ENCODE measurements at regions not wholly inside any gene's neighbourhood (a gene's known extent, or its start where the extent isn't known, plus 50 kb on each side); places are given as distances from the start of the nearest gene placed in this dataset.

GRCh38 chr9:95585824-95586223 lies 69.1 kb upstream of the PTCH1 start:
- no peak for DNase-seq
- Histone ChIP-seq H3K27ac (ENCODE audit: insufficient read length, low read depth, low read length) (no peak overlapping the region), H2BK120ac (ENCODE audit: low read depth, low read length, poor library complexity, severe bottlenecking) (no peak overlapping the region), H3K4me1 (ENCODE audit: insufficient read depth, low read length) (no peaks in the 10 kb centered on the region; the same call in 1 of the 2 replicates), H2BK5ac (ENCODE audit: insufficient read length, low read length) (no peak overlapping the region), H3K18ac (ENCODE audit: insufficient read length, low read depth, low read length) (no peak overlapping the region), H3K9me3 (ENCODE audit: control insufficient read depth, low read depth, low read length) (no peaks in the 10 kb centered on the region), H3K79me2 (ENCODE audit: insufficient read depth, low read length) (no peaks in the 10 kb centered on the region), H3K27me3 (ENCODE audit: insufficient read depth, low read length) (no peaks in the 10 kb centered on the region), H3K4me2 (ENCODE audit: insufficient read depth, insufficient read length, low read length) (no peak overlapping the region), H2AFZ (ENCODE audit: low read length) (no peak overlapping the region), H4K91ac (ENCODE audit: insufficient read length, low read depth, low read length) (no peak overlapping the region), H2BK12ac (ENCODE audit: insufficient read length, low read depth, low read length) (no peak overlapping the region), H3K56ac (ENCODE audit: insufficient read length, low read depth, low read length) (no peak overlapping the region), H3K9ac (ENCODE audit: extremely low read depth, insufficient read length, low read length) (no peak overlapping the region), H2BK20ac (ENCODE audit: low read depth, low read length, poor library complexity, severe bottlenecking) (no peak overlapping the region), H2BK15ac (ENCODE audit: low read depth, low read length) (no peak overlapping the region), H2AK5ac (ENCODE audit: insufficient read length, low read length) (no peak overlapping the region), H4K5ac (ENCODE audit: insufficient read length, low read depth, low read length) (no peak overlapping the region), H3K79me1 (ENCODE audit: insufficient read depth, low read depth, low read length, poor library complexity, severe bottlenecking) (no peaks in the 10 kb centered on the region), H3K23me2 (ENCODE audit: insufficient read length, low read depth, low read length, poor library complexity, severe bottlenecking) (no peaks in the 10 kb centered on the region), H4K8ac (replicated peaks; ENCODE audit: insufficient read length, low read depth, low read length) (no peak overlapping the region), H3K23ac (ENCODE audit: insufficient read length, low read depth, low read length) (no peak overlapping the region), H3K14ac (ENCODE audit: insufficient read depth, low read length) (no peak overlapping the region), H3K4ac (ENCODE audit: low read depth, low read length) (no peak overlapping the region), H4K20me1 (ENCODE audit: control insufficient read depth, insufficient read depth, insufficient read length) (no peaks in the 10 kb centered on the region), H3T11ph (ENCODE audit: low read length) (no peak overlapping the region)
- Mint-ChIP-seq H3K27ac (no peak overlapping the region), H3K4me3 (no peak overlapping the region), H3K36me3 (ENCODE audit: insufficient read depth in 1 of 3, low read depth in 3 of 3) (no peaks in the 10 kb centered on the region), H3K9me3 (no peaks in the 10 kb centered on the region), H3K27me3 (ENCODE audit: low read depth) (peaks cover 29% of the 10 kb centered on the region), H3K4me1 (peaks cover 33 to 41% of the 10 kb centered on the region in 2 experiments)
- no CpG with 5 or more reads among the region's 11 CpGs for WGBS (ENCODE audit: extremely low coverage, insufficient read length, low lambda C conversion rate)
- TF ChIP-seq CTCF (conservative IDR thresholded peaks at IDR 0.05), result no peak

Data from H9 (cell line).